Osteocyte (in vitro differentiated cells): ENCODE measurements at regions not wholly inside any gene's neighbourhood (a gene's known extent, or its start where the extent isn't known, plus 50 kb on each side); places are given as distances from the start of the nearest gene placed in this dataset.
A peak's percentile ranks its signal among the peaks of the same experiment; 100 is the strongest.

Experiments used
- DNase-seq: peaks from one replicate; pipeline ENCODE4 v3.0.0; 2021; ENCODE audit warnings: mixed read lengths; ENCODE audit not compliant: unreplicated experiment; ENCODE audit errors: extremely low spot score
- H3K27ac Mint-ChIP-seq: one replicate; pipeline ENCODE4 v1.8.0; 2021; ENCODE audit warnings: mild to moderate bottlenecking, mixed read lengths; ENCODE audit not compliant: unreplicated experiment
- H3K27me3 Mint-ChIP-seq: one replicate; pipeline ENCODE4 v1.8.0; 2021; ENCODE audit warnings: mixed read lengths; ENCODE audit not compliant: unreplicated experiment
- H3K36me3 Mint-ChIP-seq: one replicate; pipeline ENCODE4 v1.8.0; 2021; ENCODE audit warnings: mixed read lengths; ENCODE audit not compliant: unreplicated experiment
- H3K4me1 Mint-ChIP-seq: one replicate; pipeline ENCODE4 v1.8.0; 2021; ENCODE audit warnings: mixed read lengths; ENCODE audit not compliant: unreplicated experiment
- H3K4me3 Mint-ChIP-seq: one replicate; pipeline ENCODE4 v1.8.0; 2021; ENCODE audit warnings: mild to moderate bottlenecking, moderate library complexity, mixed read lengths; ENCODE audit not compliant: unreplicated experiment
- H3K9me3 Mint-ChIP-seq: one replicate; pipeline ENCODE4 v1.8.0; 2021; ENCODE audit warnings: mixed read lengths; ENCODE audit not compliant: unreplicated experiment
- TF ChIP-seq, protein P1 (sequence below): fragments of 200-600 bp; sonication (generic); IDR thresholded peaks from 2 replicates; pipeline ENCODE4 v1.5.0; 2021; ENCODE audit warnings: antibody characterized with exemption, mild to moderate bottlenecking, moderate library complexity

GRCh38 chr18:41406834-41407233 is 548.2 kb upstream of the PIK3C3 start:
- Mint-ChIP-seq H3K36me3 (no peaks in the 10 kb centered on the region), H3K4me3 (no peak overlapping the region), H3K9me3 (peaks cover 3% of the 10 kb centered on the region), H3K27ac (no peak overlapping the region), H3K4me1 (no peaks in the 10 kb centered on the region), H3K27me3 (no peaks in the 10 kb centered on the region)
- DNase-seq: no peak
- TF ChIP-seq, protein P1, sequence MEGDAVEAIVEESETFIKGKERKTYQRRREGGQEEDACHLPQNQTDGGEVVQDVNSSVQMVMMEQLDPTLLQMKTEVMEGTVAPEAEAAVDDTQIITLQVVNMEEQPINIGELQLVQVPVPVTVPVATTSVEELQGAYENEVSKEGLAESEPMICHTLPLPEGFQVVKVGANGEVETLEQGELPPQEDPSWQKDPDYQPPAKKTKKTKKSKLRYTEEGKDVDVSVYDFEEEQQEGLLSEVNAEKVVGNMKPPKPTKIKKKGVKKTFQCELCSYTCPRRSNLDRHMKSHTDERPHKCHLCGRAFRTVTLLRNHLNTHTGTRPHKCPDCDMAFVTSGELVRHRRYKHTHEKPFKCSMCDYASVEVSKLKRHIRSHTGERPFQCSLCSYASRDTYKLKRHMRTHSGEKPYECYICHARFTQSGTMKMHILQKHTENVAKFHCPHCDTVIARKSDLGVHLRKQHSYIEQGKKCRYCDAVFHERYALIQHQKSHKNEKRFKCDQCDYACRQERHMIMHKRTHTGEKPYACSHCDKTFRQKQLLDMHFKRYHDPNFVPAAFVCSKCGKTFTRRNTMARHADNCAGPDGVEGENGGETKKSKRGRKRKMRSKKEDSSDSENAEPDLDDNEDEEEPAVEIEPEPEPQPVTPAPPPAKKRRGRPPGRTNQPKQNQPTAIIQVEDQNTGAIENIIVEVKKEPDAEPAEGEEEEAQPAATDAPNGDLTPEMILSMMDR: no peak

- Mint-ChIP-seq H3K4me3 (no peak overlapping the region), H3K27me3 (no peaks in the 10 kb centered on the region), H3K27ac (no peak overlapping the region), H3K9me3 (no peaks in the 10 kb centered on the region), H3K4me1 (peaks cover 10% of the 10 kb centered on the region), H3K36me3 (no peaks in the 10 kb centered on the region)
- TF ChIP-seq, protein P1: no peak
- DNase-seq: no peak
These were observed 558.2 kb upstream of the PIK3C3 start for GRCh38 chr18:41396861-41397260.

DNA sequence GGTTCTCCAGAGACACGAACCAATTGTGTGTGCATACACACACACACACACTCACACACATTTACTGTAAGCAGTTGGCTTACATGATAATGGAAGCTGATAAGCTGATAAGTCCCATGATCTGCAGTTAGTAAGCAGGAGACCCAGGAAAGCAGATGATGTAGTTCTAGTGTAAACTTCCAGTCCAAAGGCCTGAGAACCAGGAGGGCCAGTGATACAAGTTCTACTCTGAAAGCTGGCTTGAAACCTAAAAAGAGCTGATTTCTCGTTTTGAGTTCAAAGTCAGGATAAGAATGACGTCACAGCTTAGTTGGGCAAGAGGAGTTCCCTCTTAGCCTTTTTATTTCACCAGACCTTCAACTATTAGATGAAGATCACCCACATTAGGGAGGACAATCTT is 558.8 kb upstream of the PIK3C3 start:
- no peak overlapping the region for H3K4me3 Mint-ChIP-seq
- no peak for DNase-seq
- TF ChIP-seq, protein P1: no peak
- no peaks in the 10 kb centered on the region for H3K9me3 Mint-ChIP-seq
- peaks cover 4% of the 10 kb centered on the region for H3K27me3 Mint-ChIP-seq
- no peaks in the 10 kb centered on the region for H3K36me3 Mint-ChIP-seq
- H3K27ac Mint-ChIP-seq: no peak overlapping the region
- peaks cover 16% of the 10 kb centered on the region for H3K4me1 Mint-ChIP-seq

- peaks cover 4% of the 10 kb centered on the region for H3K27me3 Mint-ChIP-seq
- H3K4me3 Mint-ChIP-seq: no peak overlapping the region
- DNase-seq: no peak
- TF ChIP-seq, protein P1: peak; percentile 16
- H3K36me3 Mint-ChIP-seq: no peaks in the 10 kb centered on the region
- H3K4me1 Mint-ChIP-seq: peaks cover 16% of the 10 kb centered on the region
- no peak overlapping the region for H3K27ac Mint-ChIP-seq
- H3K9me3 Mint-ChIP-seq: no peaks in the 10 kb centered on the region
These were observed 559.3 kb upstream of the PIK3C3 start for GRCh38 chr18:41395695-41396094.

GRCh38 chr18:41391616-41392595 is 563.1 kb upstream of the PIK3C3 start:
- Mint-ChIP-seq H3K4me3 (peak overlapping the region; percentile 82), H3K36me3 (no peaks in the 10 kb centered on the region), H3K4me1 (peaks cover 16% of the 10 kb centered on the region), H3K27me3 (peaks cover 8% of the 10 kb centered on the region), H3K9me3 (no peaks in the 10 kb centered on the region), H3K27ac (peak overlapping the region; percentile 90)
- TF ChIP-seq, protein P1: peak; percentile 86
- DNase-seq: peak; percentile 85
